ENCODE measurements at regions not wholly inside any gene's neighbourhood (a gene's known extent, or its start where the extent isn't known, plus 50 kb on each side); places are given as distances from the start of the nearest gene placed in this dataset.

- no peak for DNase-seq (ENCODE audit: low spot score)
Observed at GRCh38 chr3:161800985-161801559, 304.5 kb downstream of the OTOL1 start.

GRCh38 chr3:161818106-161818505 lies 321.5 kb downstream of the OTOL1 start:
- DNase-seq (ENCODE audit: low spot score) = no peak

GRCh38 chr3:161821591-161821990 lies 325.0 kb downstream of the OTOL1 start:
- DNase-seq (ENCODE audit: low spot score) = no peak

GRCh38 chr3:161822291-161822690 lies 325.7 kb downstream of the OTOL1 start:
- DNase-seq (ENCODE audit: low spot score) = no peak

- DNase-seq (ENCODE audit: low spot score) = no peak
Observed at GRCh38 chr3:161823910-161824309, 327.3 kb downstream of the OTOL1 start.

GRCh38 chr3:161838021-161838420 lies 341.4 kb downstream of the OTOL1 start:
- no peak for DNase-seq (ENCODE audit: low spot score)

- DNase-seq (ENCODE audit: low spot score) = no peak
Observed at GRCh38 chr3:161848376-161848775, 351.8 kb downstream of the OTOL1 start.

GRCh38 chr3:161851941-161852566 lies 355.4 kb downstream of the OTOL1 start:
- peak; percentile 53 for DNase-seq (ENCODE audit: low spot score)

- no peak for DNase-seq (ENCODE audit: low spot score)
Observed at GRCh38 chr3:161852744-161853143, 356.1 kb downstream of the OTOL1 start.

GRCh38 chr3:161854232-161854771 lies 357.7 kb downstream of the OTOL1 start:
- peak; percentile 5 for DNase-seq (ENCODE audit: low spot score)

GRCh38 chr3:161859057-161859456 lies 362.4 kb downstream of the OTOL1 start:
- no peak for DNase-seq (ENCODE audit: low spot score)

GRCh38 chr3:161859865-161860450 lies 363.4 kb downstream of the OTOL1 start:
- no peak for DNase-seq (ENCODE audit: low spot score)

- DNase-seq (ENCODE audit: low spot score) = no peak
Observed at GRCh38 chr3:161863775-161864174, 367.2 kb downstream of the OTOL1 start.

- DNase-seq (ENCODE audit: low spot score) = no peak
Observed at GRCh38 chr3:161866176-161866575, 369.6 kb downstream of the OTOL1 start.

- no peak for DNase-seq (ENCODE audit: low spot score)
Observed at GRCh38 chr3:161875483-161875882, 378.9 kb downstream of the OTOL1 start.

- no peak for DNase-seq (ENCODE audit: low spot score)
Observed at GRCh38 chr3:161879470-161879869, 382.9 kb downstream of the OTOL1 start.

- DNase-seq (ENCODE audit: low spot score) = no peak
Observed at GRCh38 chr3:161884830-161885229, 388.2 kb downstream of the OTOL1 start.

- DNase-seq (ENCODE audit: low spot score) = peak; percentile 84
Observed at GRCh38 chr3:161890147-161890625, 393.6 kb downstream of the OTOL1 start.

GRCh38 chr3:161893972-161894371 lies 397.4 kb downstream of the OTOL1 start:
- peak; percentile 24 for DNase-seq (ENCODE audit: low spot score)

GRCh38 chr3:161894657-161895056 lies 398.0 kb downstream of the OTOL1 start:
- no peak for DNase-seq (ENCODE audit: low spot score)

- no peak for DNase-seq (ENCODE audit: low spot score)
Observed at GRCh38 chr3:161905520-161906132, 409.0 kb downstream of the OTOL1 start.

GRCh38 chr3:161913786-161914389 lies 417.3 kb downstream of the OTOL1 start:
- DNase-seq (ENCODE audit: low spot score) = peak; percentile 53

Measured in AG08395 (cell line).